H1 (cell line): ENCODE measurements at regions not wholly inside any gene's neighbourhood (a gene's known extent, or its start where the extent isn't known, plus 50 kb on each side); places are given as distances from the start of the nearest gene placed in this dataset.

Source experiments
- CTCF ChIA-PET: fragments of 300-600 bp; sonication (Branson Sonifier 250); formaldehyde crosslinking; loops from one replicate; lab custom pipeline; 2021; ENCODE audit not compliant: partially characterized antibody; lab: Charles Lee
- POLR2A ChIA-PET: fragments of 300-600 bp; sonication (Branson Sonifier 250); formaldehyde crosslinking; loops from one replicate; lab custom pipeline; 2021; ENCODE audit warnings: inconsistent platforms; ENCODE audit not compliant: partially characterized antibody; lab: Charles Lee
- DNase-seq, 2 experiments: peaks; one replicate each; pipeline versions ENCODE4 v3.0.0 to v3.0.0-alpha.2; 2010 to 2022; ENCODE audit warnings: low spot score in 2 of 2, low read depth in 1 of 2, mixed read lengths in 1 of 2
- FAIRE-seq: peaks from 2 replicates; lab custom pipeline; 2011; peaks lifted over from hg19 to GRCh38; lab: Jason Lieb, UNC
- H2AFZ ChIP-seq: 2 replicates; pipeline ENCODE4 v1.8.1; 2012; ENCODE audit warnings: low read length, inconsistent platforms
- H2AK5ac ChIP-seq: 2 replicates; pipeline ENCODE4 v1.6.1; 2013; ENCODE audit warnings: low read depth, low read length
- H2BK120ac ChIP-seq: replicated peaks from 2 replicates; pipeline ENCODE3; 2013; ENCODE audit warnings: low read depth, low read length, inconsistent platforms
- H2BK12ac ChIP-seq: 2 replicates; pipeline ENCODE4 v1.6.1; 2013; ENCODE audit warnings: low read depth, low read length
- H2BK15ac ChIP-seq: 2 replicates; pipeline ENCODE4 v1.6.1; 2013; ENCODE audit warnings: low read length
- H2BK20ac ChIP-seq: 2 replicates; pipeline ENCODE4 v1.6.1; 2013; ENCODE audit warnings: low read length
- H2BK5ac ChIP-seq: 2 replicates; pipeline ENCODE4 v1.6.1; 2013; ENCODE audit warnings: low read depth, low read length
- H3K14ac ChIP-seq: 2 replicates; pipeline ENCODE4 v1.6.1; 2013; ENCODE audit warnings: inconsistent platforms; ENCODE audit not compliant: insufficient read length
- H3K18ac ChIP-seq: 2 replicates; pipeline ENCODE4 v1.6.1; 2013; ENCODE audit warnings: low read length; ENCODE audit errors: extremely low read depth
- H3K23ac ChIP-seq: 2 replicates; pipeline ENCODE4 v1.6.1; 2013; ENCODE audit warnings: inconsistent platforms; ENCODE audit not compliant: insufficient read length
- H3K23me2 ChIP-seq: 2 replicates; pipeline ENCODE4 v1.6.1; 2013; ENCODE audit warnings: low read depth, low read length
- H3K27ac ChIP-seq: 2 replicates; pipeline ENCODE4 v1.6.1; 2011; ENCODE audit warnings: low read depth, low read length, inconsistent platforms
- H3K27me3 ChIP-seq, 4 experiments: replicated peaks in 1 of 4; 1 replicate in 1 of 4; 2 replicates in 3 of 4; pipeline versions ENCODE4 v1.6.1 to v1.8.1; 2011 to 2013; ENCODE audit warnings: low read length in 3 of 4, mild to moderate bottlenecking in 3 of 4, inconsistent platforms in 2 of 4, mixed read lengths in 2 of 4, moderate library complexity in 1 of 4; ENCODE audit not compliant: control insufficient read depth in 3 of 4, insufficient read depth in 3 of 4; ENCODE audit errors: extremely low read depth in 1 of 4
- H3K36me3 ChIP-seq, 4 experiments: 2 replicates each; pipeline versions ENCODE4 v1.6.1 to v1.8.1; 2011 to 2013; ENCODE audit warnings: mild to moderate bottlenecking in 4 of 4, low read length in 3 of 4, moderate library complexity in 2 of 4, control low read depth in 1 of 4, inconsistent platforms in 1 of 4; ENCODE audit not compliant: insufficient read depth in 4 of 4, control insufficient read depth in 2 of 4
- H3K4ac ChIP-seq: replicated peaks from 2 replicates; pipeline ENCODE3; 2013; ENCODE audit warnings: low read length, low read depth, mixed read lengths, inconsistent platforms; ENCODE audit not compliant: insufficient read length
- H3K4me1 ChIP-seq, 4 experiments: replicated peaks in 1 of 4; 1 replicate in 1 of 4; 2 replicates in 3 of 4; pipeline versions ENCODE4 v1.6.1 to v1.8.1; 2011 to 2013; ENCODE audit warnings: low read length in 3 of 4, inconsistent platforms in 2 of 4, mixed read lengths in 1 of 4; ENCODE audit not compliant: insufficient read depth in 4 of 4, control insufficient read depth in 3 of 4
- H3K4me2 ChIP-seq, 2 experiments: 2 replicates each; pipeline versions ENCODE4 v1.6.1 to v1.8.1; 2011 to 2013; ENCODE audit warnings: low read depth in 2 of 2, low read length in 2 of 2, control low read depth in 1 of 2, inconsistent platforms in 1 of 2, mild to moderate bottlenecking in 1 of 2; ENCODE audit not compliant: insufficient read depth in 1 of 2
- H3K4me3 ChIP-seq, 4 experiments: fragments of 200-600, 300-600 bp in 1 of 4; sonication (generic), shearing (Covaris generic), sonication (Bioruptor Twin) in 1 of 4; 2 replicates each; pipeline versions ENCODE4 v1.5.1 to v1.8.1; 2011 to 2016; ENCODE audit warnings: low read length in 4 of 4, low read depth in 3 of 4, control low read depth in 2 of 4, inconsistent platforms in 2 of 4, mild to moderate bottlenecking in 2 of 4, mixed read lengths in 1 of 4, moderate library complexity in 1 of 4; ENCODE audit not compliant: insufficient read depth in 2 of 4; ENCODE audit errors: extremely low read depth in 1 of 4
- H3K56ac ChIP-seq: replicated peaks from 2 replicates; pipeline ENCODE3; 2013; ENCODE audit warnings: low read depth, mild to moderate bottlenecking, mixed read lengths, low read length, inconsistent platforms; ENCODE audit not compliant: insufficient read length
- H3K79me1 ChIP-seq: 2 replicates; pipeline ENCODE4 v1.6.1; 2013; ENCODE audit warnings: low read depth, low read length, control low read depth
- H3K79me2 ChIP-seq, 2 experiments: 2 replicates each; pipeline versions ENCODE4 v1.6.1 to v1.8.1; 2012 to 2013; ENCODE audit warnings: low read length in 2 of 2, mild to moderate bottlenecking in 2 of 2, inconsistent platforms in 1 of 2; ENCODE audit not compliant: insufficient read depth in 2 of 2, control insufficient read depth in 1 of 2
- H3K9ac ChIP-seq, 4 experiments: replicated peaks in 1 of 4; 1 replicate in 1 of 4; 2 replicates in 3 of 4; pipeline versions ENCODE4 v1.6.1 to v1.8.1; 2011 to 2013; ENCODE audit warnings: low read depth in 3 of 4, low read length in 3 of 4, control low read depth in 2 of 4, mild to moderate bottlenecking in 2 of 4, moderate library complexity in 2 of 4, inconsistent platforms in 1 of 4; ENCODE audit errors: extremely low read depth in 1 of 4
- H3K9me3 ChIP-seq, 2 experiments: 2 replicates each; pipeline versions ENCODE4 v1.6.1 to v1.8.1; 2012 to 2013; ENCODE audit warnings: mild to moderate bottlenecking in 2 of 2, moderate library complexity in 2 of 2, control low read depth in 1 of 2, inconsistent platforms in 1 of 2, low read depth in 1 of 2, low read length in 1 of 2, mixed read lengths in 1 of 2; ENCODE audit not compliant: insufficient read depth in 2 of 2
- H4K20me1 ChIP-seq, 2 experiments: replicated peaks in 1 of 2; 2 replicates each; pipeline versions ENCODE3 to v1.8.1; 2011 to 2013; ENCODE audit warnings: inconsistent platforms in 2 of 2, low read length in 2 of 2, mild to moderate bottlenecking in 1 of 2; ENCODE audit not compliant: insufficient read depth in 2 of 2, control insufficient read depth in 1 of 2
- H4K5ac ChIP-seq: 2 replicates; pipeline ENCODE4 v1.6.1; 2013; ENCODE audit warnings: low read length, low read depth, mixed read lengths, inconsistent platforms; ENCODE audit not compliant: insufficient read length
- H4K8ac ChIP-seq: 2 replicates; pipeline ENCODE4 v1.8.0; 2013; ENCODE audit warnings: mild to moderate bottlenecking, moderate library complexity, low read length, inconsistent platforms; ENCODE audit not compliant: insufficient read depth; ENCODE audit errors: extremely low read depth
- H4K91ac ChIP-seq: replicated peaks from 2 replicates; pipeline ENCODE3; 2013; ENCODE audit warnings: low read length, mixed read lengths, inconsistent platforms; ENCODE audit not compliant: insufficient read length
- BRCA1 ChIP-seq: IDR thresholded peaks from 2 replicates; pipeline ENCODE4 v1.6.1; 2012; ENCODE audit warnings: low read depth, low read length, improper control_type of control experiment
- EP300 ChIP-seq, 2 experiments: IDR thresholded peaks; 1 replicate in 1 of 2; 2 replicates in 1 of 2; pipeline ENCODE4 v1.6.1; 2011 to 2012; ENCODE audit warnings: low read depth in 2 of 2, low read length in 2 of 2, mild to moderate bottlenecking in 2 of 2, borderline replicate concordance in 1 of 2, inconsistent platforms in 1 of 2, moderate library complexity in 1 of 2
- EZH2 ChIP-seq: fragments of 200-600 bp; sonication (generic); IDR thresholded peaks from 2 replicates; pipeline ENCODE4 v1.7.1; 2012; ENCODE audit warnings: low read depth, mild to moderate bottlenecking, moderate library complexity, low read length, inconsistent platforms; ENCODE audit not compliant: severe bottlenecking
- KDM1A ChIP-seq: fragments of 200-600, 300-600 bp; sonication (generic); IDR thresholded peaks from 2 replicates; pipeline ENCODE4 v1.7.1; 2016; ENCODE audit warnings: mild to moderate bottlenecking, low read length, borderline replicate concordance
- MAFK ChIP-seq: IDR thresholded peaks from 2 replicates; pipeline ENCODE4 v1.6.1; 2012; ENCODE audit warnings: low read depth, mild to moderate bottlenecking, improper control_type of control experiment, low read length
- ZNF274 ChIP-seq: IDR thresholded peaks from 2 replicates; pipeline ENCODE4 v1.7.0; 2012; ENCODE audit warnings: low read length, borderline replicate concordance; ENCODE audit errors: extremely low read depth
- WGBS, 2 experiments: shearing (Covaris generic) in 1 of 2; methylation state at CpG; one replicate each; pipeline versions ENCODE4 v1.1.6 to v1.1.7; 2013 to 2015; ENCODE audit warnings: low lambda C conversion rate in 2 of 2, mixed read lengths in 2 of 2, inconsistent platforms in 1 of 2, low coverage in 1 of 2, missing lambda C conversion rate in 1 of 2; ENCODE audit not compliant: insufficient replicate concordance in 2 of 2, insufficient coverage in 1 of 2, insufficient read length in 1 of 2; ENCODE audit errors: extremely low coverage in 1 of 2, missing lambda C conversion rate in 1 of 2; 5-methylcytosine and 5-hydroxymethylcytosine counted together
- TF ChIP-seq, protein P1 (sequence below): IDR thresholded peaks from 2 replicates; pipeline ENCODE4 v1.6.1; 2012; ENCODE audit warnings: inconsistent platforms

DNA sequence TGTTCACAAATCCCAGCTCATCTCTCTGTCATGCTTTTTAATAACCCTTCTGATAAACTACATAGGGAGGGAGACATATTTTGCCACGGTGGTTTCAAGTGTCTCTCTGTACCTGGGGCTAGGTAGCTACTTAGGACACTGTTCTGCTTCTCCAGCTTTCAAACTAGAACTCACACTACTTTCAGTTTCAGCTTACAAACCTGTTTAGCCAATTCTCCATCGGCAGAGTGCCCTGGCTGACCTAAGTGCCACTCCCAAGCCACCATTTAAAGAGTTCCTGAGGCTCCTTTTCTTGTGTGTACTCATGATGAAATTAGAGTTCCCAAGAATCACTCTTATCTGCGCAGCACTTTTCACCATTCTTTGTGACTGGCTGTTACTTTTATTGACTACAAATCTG lies 899.2 kb downstream of the FAT4 start:
- no peaks in the 10 kb centered on the region for H3K36me3 ChIP-seq
- no peaks in the 10 kb centered on the region for H3K79me2 ChIP-seq
- no peak overlapping the region for H4K8ac ChIP-seq
- H3K18ac ChIP-seq = no peak overlapping the region
- no peak overlapping the region for H4K91ac ChIP-seq
- no peak overlapping the region for H2BK120ac ChIP-seq
- no peak overlapping the region for H2AK5ac ChIP-seq
- no peaks in the 10 kb centered on the region for H3K9me3 ChIP-seq
- H3K23ac ChIP-seq = no peak overlapping the region
- no peak overlapping the region for H3K27ac ChIP-seq
- no peak overlapping the region for H4K5ac ChIP-seq
- H2BK12ac ChIP-seq = no peak overlapping the region
- POLR2A ChIA-PET = no interaction called here
- H3K79me1 ChIP-seq = no peaks in the 10 kb centered on the region
- 91% methylated on average over 3 of the region's 3 CpGs; no CpG with 5 or more reads in 1 of the 2 experiments for WGBS, 2 experiments
- H3K56ac ChIP-seq = no peak overlapping the region
- no peaks in the 10 kb centered on the region for H3K27me3 ChIP-seq
- peak overlapping the region; percentile 78; the same call in 1 of the 2 replicates for H2AFZ ChIP-seq
- no peak for DNase-seq
- no peak overlapping the region for H2BK5ac ChIP-seq
- H2BK20ac ChIP-seq = no peak overlapping the region
- H3K4me2 ChIP-seq = no peak overlapping the region
- H4K20me1 ChIP-seq = no peaks in the 10 kb centered on the region
- CTCF ChIA-PET = interaction anchor here (0.7 to 1.7 kb wide), 2 partner anchors 10 to 51 kb away, joined by 3 to 8 read pairs; no protein-coding TSS in a partner anchor
- no peak overlapping the region for H3K4ac ChIP-seq
- TF ChIP-seq ZNF274 = no peak
- TF ChIP-seq EP300 (IDR thresholded peaks at IDR 0.05; ENCODE audit: borderline replicate concordance in 1 of 2, low read depth in 2 of 2, low read length in 2 of 2) = no peak
- TF ChIP-seq KDM1A = no peak
- no peak for TF ChIP-seq MAFK
- TF ChIP-seq BRCA1 = no peak
- no peak for TF ChIP-seq EZH2
- TF ChIP-seq, protein P1, sequence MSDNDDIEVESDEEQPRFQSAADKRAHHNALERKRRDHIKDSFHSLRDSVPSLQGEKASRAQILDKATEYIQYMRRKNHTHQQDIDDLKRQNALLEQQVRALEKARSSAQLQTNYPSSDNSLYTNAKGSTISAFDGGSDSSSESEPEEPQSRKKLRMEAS = no peak
- TF ChIP-seq, all 59 proteins: peak for 0
- Histone ChIP-seq H3K14ac (no peak overlapping the region), H2BK15ac (no peak overlapping the region), H3K4me3 (no peak overlapping the region), H3K23me2 (no peaks in the 10 kb centered on the region), H3K9ac (no peak overlapping the region), H3K4me1 (no peaks in the 10 kb centered on the region)
- no peak for FAIRE-seq
